GM18951 (cell line): ENCODE measurements at regions not wholly inside any gene's neighbourhood (a gene's known extent, or its start where the extent isn't known, plus 50 kb on each side); places are given as distances from the start of the nearest gene placed in this dataset.
"Not testable (repeated sequence)": the region's sequence is repeated elsewhere in the genome, so short reads cannot be mapped to it uniquely, and the experiment has no call there.

ENCODE experiments used
- POLR2A ChIP-seq: IDR thresholded peaks from 4 replicates; pipeline ENCODE4 v1.6.1; 2011; ENCODE audit warnings: mild to moderate bottlenecking; ENCODE audit not compliant: insufficient read length, insufficient read depth; ENCODE audit errors: extremely low read depth
- in situ Hi-C: fragments of 300-500 bp; cut with MboI; formaldehyde crosslinking; loops from one replicate; pipeline ENCODE4 v1.12.0; 2022; ENCODE audit warnings: low sequenced_read_pairs, mixed read lengths, inconsistent platforms; ENCODE audit not compliant: unreplicated experiment

GRCh38 chr2:16200554-16201193 is 260.3 kb downstream of the MYCN start:
- in situ Hi-C loops = no loop called here
- TF ChIP-seq POLR2A = no peak

GRCh38 chr2:16199882-16200553 is 259.7 kb downstream of the MYCN start:
- in situ Hi-C loops = no loop called here
- no peak for TF ChIP-seq POLR2A

- in situ Hi-C loops = not testable (repeated sequence)
Measured at GRCh38 chr2:16199241-16199640, 258.9 kb downstream of the MYCN start.

DNA sequence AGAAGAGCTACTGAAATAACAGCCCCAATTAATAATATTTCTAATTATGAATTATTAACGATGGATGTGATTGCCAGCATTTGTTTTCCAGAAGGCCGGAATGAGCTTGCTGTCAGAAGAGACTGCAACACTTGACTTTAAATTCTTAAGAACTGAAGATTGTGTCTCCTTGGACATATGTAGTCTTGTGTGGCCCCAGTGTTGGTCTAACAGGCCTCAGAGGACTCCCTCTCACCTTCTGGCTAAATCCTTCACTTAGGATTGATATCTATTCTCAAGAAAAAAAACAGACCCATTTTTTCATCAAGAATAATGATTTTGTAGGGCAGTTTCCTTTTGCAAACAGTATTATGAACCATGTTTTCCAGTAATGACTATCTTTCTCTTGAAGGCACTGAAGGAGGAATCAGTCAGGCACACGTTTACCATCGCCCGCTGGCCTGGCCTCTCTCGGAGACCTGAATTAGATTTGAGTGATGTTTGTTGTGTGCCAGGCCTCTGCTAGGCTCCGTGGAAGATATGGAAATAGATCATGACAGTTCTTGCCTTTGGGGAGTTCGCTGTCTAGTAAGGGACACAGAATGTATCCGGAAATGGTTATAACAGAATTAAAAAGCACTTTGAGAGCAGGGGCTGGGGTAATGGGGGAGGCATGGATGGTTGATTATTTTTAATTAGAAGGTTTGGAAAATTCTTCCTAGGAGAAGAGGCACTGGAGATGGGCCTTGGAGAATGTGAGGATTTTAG is 258.0 kb downstream of the MYCN start:
- in situ Hi-C loops = no loop called here
- no peak for TF ChIP-seq POLR2A

- in situ Hi-C loops = no loop called here
Measured at GRCh38 chr2:16197504-16198147, 257.3 kb downstream of the MYCN start.

GRCh38 chr2:16196687-16197503 is 256.5 kb downstream of the MYCN start:
- no peak for TF ChIP-seq POLR2A
- in situ Hi-C loops = no loop called here

More at GRCh38 chr2:16197504-16198147, 257.3 kb downstream of the MYCN start:
- TF ChIP-seq POLR2A = no peak

DNA sequence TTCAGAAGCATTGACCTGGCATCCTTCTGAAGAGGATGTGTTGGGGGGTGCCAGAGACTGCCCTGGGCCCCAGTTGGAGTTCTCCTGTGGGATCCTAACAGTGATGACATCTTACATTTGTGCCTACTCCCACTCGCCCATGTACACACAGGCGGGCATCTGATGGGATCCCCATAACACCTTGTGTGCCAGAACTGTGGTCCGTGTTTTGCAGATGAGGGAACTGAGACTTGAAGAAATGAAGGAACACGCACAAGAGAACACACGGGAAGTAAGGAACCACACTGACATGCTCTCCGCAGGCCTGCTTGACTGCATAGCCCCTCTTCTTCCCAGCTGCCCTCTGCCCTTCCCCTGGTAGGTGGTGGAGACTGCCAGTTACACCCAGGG is 255.3 kb downstream of the MYCN start:
- in situ Hi-C loops = no loop called here
- no peak for TF ChIP-seq POLR2A

DNA sequence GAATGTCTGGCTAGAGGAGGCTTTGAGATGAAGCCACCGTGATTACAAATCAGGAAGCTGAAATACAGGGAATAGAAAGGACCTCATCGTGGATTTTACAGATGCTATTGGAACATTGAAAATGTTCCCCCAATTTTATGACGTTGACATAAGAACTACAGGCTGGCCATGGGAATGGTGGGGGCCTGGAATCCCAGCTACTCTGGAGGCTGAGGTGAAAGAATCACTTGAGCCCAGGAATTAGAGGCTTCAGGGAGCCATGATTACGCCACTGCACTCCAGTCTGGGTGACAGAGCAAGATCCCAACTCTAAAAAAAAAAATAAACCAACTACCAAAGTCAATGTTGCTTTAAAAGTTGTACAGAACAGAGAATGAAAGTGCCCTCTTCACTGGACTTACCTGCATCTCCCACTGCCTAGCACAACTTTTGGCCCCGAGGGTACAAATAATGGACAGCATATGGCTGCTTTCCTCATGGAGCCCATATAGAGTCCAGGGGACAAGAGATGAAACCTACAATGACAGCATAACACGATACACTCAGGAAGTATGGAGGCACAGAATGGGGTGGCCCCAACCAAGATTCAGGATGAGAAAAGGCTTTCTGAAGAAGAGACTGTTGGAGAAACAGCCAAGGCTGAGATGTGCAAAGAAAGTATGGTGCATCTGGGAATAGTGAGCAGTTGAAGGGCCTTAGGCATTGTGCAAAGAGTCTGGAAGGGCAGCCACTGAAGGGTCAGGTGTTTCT is 254.8 kb downstream of the MYCN start:
- in situ Hi-C loops = no loop called here
- TF ChIP-seq POLR2A = no peak

GRCh38 chr2:16194530-16194929 is 254.2 kb downstream of the MYCN start:
- TF ChIP-seq POLR2A = no peak
- in situ Hi-C loops = no loop called here

GRCh38 chr2:16194096-16194390 is 253.7 kb downstream of the MYCN start:
- in situ Hi-C loops = no loop called here
- no peak for TF ChIP-seq POLR2A

DNA sequence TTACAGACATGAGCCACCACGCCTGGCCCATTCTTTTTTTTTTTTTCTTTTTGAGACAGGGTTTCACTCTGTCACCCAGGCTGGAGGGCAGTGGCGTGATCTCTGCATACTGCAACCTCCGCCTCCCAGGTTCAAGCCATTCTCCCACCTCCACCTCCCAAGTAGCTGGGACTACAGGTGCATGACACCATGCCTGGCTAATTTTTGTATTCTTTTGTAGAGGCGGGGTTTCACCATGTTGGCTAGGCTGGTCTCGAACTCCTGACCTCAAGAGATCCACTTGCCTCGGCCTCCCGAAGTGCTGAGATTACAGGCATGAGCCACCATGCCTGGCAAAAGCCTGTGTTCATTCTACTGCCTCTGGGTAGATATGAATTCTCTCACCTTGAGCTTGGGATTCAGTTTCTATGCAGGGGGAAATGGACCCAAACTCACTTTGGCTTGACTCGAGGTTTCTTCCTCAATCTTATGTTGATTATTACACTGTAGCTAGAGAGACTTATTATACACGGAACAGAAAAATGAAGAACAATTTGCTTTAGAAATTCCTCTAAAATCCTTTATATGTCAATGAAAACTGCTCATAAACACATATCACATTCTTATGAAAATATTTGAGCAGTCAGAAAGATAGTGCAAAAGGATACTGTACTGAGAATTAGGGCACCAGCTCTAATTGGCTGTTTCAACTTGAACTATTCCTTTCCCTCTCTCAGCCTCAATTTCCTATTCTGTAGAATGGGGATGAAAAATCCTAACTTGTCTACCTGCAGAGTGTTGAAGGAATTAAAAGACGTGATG is 252.3 kb downstream of the MYCN start:
- TF ChIP-seq POLR2A = no peak
- in situ Hi-C loops = no loop called here
